DMS53 treated with DMSO at 0.1 percent for 48 hours (cell line): ENCODE measurements at regions not wholly inside any gene's neighbourhood (a gene's known extent, or its start where the extent isn't known, plus 50 kb on each side); places are given as distances from the start of the nearest gene placed in this dataset.

Experiments
- DNase-seq: peaks from one replicate; lab custom pipeline; 2025; ENCODE audit not compliant: unreplicated experiment; lab: John Stamatoyannopoulos, UW

DNA sequence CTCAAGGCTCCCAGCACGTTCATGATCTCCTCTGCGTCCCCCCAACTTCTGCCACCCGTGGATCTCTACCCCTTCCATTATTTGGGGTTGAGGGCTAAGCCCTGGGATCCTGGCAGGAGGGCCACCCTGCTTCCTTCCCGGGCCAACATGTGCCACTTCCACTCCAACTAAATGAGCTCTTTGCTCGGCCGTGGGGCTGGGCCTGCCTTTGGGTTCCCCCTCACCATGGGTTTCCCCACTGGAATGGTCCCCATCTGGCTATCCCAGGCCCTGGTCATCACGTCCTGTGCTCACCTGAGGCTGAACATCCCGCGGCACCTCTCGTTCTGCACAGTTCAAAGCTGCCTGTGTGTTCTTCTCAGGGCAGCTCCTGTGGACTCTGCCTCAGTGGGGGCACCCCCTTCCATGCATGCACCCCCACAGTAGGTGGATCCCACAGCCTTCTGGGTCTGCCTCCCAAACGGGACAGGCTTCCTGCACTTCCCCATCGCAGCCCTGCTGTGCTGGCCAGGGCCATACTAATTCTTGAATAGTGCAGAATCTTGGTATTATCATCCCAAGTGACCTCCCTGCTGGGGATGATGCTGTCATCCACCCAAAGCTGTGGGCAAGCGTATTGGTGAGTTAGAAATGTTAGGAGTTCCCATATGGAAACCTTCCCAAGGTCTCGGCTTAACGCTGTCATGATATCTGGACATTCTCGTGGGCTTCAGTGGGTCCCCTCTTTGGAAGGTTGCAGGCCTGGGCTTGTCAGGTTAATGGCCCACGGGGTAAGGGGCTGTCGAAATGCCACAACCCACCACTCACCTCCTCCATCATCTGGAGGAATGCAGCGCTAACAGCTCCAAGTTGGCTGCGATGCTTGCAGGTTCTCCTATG, 150.5 kb upstream of the TWIST2 start:
- no peak for DNase-seq

DNA sequence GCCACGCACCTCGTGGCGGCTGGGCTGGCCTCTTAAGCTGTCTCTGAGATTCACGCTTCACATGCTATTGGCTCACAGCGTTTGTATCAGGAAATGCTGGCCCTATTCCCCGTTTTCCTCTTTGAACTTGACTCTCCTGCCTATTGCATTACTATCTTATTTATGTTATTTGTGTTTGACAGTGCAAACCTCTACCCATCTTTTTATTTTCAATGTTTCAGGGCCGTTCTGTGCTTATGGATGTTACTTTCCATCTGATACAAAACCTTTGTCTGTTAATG, 149.9 kb upstream of the TWIST2 start:
- DNase-seq = no peak

DNA sequence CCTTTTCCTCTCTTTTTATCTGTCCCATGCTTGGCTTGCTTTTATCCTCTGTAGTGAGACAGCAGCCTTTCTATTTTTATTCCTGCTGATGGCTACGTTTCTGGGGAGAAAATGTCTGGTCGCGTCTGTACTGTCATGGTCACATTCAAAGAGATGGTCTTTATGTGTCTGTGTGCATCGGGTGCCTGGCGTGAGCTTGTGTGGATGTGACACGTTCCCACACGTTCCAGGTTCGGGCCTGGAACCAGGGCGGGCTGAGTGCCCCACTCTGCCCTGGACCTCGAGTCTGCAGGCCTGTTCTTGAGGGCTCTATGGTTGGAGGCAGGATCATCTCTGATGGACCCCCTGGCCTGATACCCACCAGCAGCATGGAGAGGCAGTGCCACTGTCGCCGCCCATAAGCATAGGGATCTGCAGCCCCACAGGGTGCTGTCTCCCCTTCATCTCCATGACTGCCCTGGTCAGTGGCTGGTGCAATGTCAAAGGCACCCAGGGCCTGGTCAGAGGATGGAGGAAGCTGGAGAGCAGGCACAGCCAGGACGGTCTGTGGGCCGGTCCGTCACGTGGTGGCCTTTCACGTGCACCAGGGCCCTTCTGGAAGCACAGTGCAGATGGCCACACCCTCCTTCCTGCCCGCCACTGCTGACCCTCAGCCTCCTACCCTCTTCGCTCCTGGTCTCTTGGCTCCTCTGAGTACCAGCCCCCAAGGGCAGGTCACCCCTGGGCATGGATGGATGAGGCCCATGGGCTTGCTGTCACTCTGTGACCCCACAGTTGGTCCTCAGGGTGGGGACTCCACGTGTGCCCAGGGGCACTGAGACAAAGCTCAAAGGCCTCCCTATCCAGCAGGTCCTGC, 149.2 kb upstream of the TWIST2 start:
- DNase-seq = no peak

DNA sequence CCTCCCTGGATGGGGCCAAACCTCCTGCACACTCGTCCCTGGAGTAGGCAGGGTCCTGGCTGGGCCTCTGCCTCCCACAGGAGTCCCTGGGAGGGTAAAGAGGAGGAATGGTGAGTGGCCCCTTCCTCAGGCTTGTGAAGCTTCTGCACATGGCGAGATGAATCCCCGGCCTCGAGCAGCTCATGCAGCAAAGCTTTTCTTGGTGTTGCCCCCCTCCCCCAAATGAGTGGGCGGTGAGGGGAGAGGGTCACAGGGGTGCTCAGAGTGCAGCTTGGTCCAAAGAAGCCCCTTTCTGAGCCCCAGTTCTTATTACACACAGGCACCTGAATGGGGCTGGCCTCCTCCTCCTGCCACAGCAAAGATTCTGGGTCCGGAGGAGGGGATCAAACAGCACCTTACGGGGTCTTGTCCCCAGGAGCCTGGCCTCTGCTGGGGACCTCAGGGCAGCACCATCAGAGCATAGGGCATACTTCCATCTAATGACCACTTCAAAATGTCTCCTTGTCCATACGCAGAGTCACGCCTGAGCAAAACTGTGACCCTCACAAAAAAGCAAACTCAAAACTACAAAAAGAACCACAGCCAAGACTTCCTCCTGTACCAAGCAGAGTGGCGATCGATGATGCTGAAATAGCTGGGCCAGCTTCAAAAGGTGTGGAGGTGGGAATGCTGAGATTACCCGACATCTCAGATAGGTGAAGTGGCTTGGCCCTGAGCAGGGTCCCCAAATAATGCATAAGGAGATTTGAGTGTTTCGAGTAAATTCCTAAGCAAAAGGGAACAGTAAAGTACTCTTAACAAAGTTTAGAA, 148.4 kb upstream of the TWIST2 start:
- DNase-seq = no peak

DNA sequence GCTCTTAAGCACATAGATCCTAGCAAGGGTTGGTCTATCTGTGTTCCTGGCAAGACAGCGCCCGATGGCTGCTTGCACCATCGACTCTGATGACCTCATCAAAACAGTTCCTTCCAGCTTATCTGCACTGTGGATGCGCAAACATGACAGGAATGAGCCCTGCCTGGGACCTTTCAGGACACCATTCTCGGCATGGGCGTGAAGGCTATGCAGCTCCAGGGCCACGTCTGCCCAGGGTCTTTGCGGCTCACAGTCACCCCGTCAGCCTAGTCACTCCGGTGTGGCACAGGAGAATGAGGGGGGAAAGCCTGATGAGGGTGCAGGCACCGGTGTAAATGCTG, 147.8 kb upstream of the TWIST2 start:
- no peak for DNase-seq

DNA sequence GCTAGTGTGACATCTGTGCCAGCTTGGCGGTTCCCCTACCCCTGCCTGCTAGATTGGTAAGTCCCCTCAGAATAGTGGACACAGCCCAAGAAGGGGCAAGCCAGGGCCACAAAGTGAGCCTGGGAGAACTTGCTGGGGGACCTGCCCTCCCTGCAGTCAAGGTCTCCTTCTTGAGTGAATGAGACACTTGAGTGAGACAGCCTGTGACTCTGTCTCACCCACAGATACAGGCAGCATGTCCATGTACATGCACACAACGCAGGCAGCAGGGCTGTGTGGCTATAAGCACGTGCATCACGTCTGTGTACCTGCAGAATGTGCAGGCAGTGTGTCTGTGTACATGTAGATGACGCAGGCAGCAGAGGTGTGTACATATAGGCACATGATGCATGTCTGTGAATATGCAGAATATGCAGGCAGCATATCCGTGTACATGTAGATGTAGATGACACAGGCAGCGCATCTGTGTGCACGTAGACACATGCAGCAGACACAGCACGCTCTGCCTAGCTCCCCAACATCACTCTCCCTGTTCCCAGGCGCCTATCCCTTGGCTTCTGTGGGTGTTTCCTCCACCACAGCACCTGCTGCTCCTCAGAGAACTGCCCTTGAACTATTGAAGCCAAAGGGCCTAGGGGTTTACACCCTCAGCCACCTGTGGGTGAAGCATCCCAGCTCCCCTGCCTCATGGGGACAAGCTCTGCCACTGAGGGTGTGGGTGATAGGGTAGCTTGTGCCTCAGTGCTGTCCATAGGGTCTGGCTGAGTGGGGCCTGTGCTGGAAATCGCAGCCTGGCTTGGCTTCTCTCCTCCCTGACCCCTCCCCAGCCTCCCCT, 147.2 kb upstream of the TWIST2 start:
- no peak for DNase-seq

DNA sequence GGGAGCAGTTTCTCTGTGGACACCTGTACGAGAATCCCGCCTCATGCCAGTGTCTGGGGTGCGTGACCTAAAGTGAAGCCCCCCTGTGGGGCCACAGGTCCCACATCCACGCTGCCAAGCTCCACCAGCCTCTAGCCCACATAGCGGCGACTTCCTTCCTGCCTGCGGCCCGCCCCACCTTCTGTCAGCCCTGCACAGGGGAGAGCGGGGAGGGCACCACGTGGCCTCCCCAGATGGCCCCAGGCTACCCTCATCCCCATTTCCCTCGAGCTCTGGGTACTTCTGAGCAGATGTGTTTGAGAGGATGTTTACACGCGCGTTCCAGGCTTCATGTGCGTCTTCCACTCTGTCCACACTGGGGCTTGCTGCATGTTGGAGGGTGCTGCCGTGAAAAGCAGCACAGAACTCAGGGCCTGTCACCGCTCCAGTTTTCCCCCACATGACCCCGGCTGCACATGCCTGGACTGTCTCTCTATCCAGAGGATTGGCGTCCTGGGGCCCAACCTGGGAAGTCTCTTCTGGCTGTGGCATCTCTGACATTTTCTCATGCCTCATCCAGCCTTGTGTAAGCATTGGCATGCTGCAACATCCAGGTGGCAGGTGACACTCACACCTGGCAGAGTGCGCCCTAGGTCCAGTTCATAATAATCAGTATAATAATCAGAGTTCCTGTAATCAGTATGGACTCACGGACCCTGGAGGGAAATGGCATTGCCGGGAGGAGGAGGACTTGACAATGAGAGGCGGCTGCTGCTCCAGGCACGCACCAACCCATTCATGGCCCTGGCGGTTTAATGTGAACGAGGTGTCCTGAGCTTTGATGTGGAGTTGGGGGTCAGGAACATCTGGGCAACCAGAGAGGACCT, 146.3 kb upstream of the TWIST2 start:
- DNase-seq = no peak

DNA sequence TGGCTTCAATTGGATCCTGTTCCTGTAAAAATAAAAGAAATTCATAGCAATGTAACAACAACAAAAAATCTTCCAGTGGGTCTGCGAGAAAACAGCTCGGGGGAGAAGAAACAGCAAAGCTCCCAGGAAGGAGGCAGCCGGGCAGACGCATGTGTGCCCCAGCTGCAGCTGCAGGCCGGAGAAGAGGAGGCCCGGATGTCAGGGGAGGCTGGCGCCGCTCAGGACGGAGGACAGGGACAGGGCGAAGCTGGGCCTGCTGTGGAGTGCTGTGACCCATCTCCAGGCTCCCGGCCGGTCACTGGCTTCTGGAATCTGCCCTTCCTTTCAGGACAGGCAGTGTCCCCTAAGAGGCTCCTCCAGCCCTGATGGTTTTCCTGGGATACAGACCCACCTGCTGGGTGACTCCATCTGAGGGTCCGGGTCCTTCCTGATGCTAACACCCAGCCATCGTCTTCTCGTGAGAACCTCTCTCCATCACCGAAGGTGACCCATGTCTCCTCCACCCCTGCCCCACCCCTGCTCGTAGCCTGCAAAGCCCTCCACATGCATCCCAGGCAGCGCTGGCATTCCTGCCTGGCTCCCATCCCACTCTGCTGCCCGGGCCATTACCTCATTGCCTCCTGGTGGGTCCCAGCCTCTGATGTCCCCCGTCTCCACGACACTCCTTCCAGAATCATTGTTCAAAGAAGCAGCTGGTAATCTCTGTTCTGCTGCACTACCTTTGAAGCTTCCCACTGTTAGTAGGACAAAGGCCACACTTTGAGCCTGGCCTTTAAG, 145.4 kb upstream of the TWIST2 start:
- DNase-seq = no peak

DNA sequence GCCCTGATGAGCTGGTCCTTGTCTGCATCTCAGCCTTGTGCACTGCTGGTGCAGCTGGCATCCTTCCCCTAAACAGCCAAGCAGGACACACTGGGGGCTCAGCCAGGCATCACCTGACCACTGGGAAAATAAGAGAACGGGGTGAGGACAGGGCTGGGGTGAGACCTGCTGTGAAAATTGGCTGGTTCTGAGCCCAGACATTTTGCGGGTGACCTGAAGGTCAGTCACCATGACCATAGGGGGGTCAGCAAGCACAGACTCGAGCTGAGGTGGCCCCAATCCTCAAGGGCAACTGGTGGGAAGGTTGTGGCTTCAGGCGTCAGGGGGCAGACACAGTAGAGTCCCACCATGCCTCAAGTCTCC, 144.9 kb upstream of the TWIST2 start:
- no peak for DNase-seq

DNA sequence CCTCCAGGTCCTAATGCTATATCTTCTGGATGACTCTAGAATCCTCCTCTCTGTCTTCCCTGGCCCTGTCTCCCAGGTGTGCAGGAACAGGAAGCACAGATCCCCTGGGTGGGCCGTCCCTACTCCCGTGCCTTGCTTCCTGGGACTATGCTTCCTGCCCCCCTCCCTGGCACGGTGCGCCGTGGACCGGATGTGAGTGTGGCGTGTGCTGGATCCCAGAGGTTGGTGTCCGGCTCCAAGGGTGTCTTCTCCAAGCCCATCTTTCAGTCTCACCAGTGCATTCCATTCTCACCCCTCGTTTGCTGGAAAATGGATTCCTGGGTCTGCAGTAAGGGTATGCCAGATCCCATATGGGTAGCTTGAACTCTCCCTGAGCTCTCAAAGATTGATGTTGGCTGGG, 144.4 kb upstream of the TWIST2 start:
- no peak for DNase-seq

DNA sequence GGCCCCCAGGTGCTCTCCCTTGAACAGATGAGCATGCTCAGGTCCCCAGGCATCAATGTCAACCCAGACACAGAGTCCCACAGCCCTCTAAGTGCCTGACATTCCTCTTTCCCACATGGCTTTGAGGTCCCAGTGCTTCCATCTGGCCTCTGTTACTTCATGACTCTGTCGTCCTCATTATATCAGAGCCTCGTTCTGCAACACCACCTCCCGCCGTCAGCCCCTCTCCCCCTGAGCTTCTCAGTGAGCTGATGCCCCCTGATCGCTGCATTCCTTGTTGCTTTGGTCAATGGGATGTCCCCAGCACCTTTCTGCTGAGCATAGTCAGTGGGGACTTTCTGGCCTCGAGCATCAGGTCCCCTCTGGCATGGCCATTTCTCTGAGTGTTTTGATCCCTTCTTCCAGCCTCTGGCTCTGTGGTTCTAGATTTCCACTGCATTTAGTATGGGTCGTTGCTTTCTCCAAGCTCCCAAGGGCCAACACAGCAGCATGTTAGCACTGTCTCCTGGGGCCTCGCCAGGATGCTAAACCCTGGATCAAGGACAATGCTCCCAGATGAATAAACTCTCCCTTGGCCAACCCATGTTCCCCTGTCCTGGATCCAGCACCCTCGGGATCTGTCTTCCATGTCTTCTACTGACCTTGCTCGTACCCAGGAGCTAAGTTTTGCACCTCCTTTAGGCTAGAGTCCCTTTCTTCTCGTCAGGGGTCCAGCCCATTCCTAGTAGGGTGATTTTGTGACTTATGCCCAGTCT, 143.2 kb upstream of the TWIST2 start:
- no peak for DNase-seq

DNA sequence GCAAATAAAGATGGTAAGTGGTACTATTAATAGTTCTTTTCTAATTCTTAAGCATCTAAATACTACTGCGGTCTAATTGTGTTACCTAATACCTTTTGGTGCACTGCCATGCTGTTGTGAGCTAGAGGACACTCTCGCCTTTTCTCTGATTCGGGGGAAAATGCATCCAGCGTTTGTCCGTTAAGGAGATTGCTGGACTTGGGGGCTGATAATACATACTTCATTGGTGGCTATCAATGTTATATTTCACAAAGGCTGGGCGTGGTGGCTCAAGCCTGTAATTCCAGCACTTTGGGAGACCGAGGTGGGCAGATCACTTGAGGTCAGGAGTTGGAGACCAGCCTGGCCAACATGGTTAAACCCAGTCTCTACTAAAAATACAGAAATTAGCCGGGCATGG, 141.7 kb upstream of the TWIST2 start:
- DNase-seq = no peak

DNA sequence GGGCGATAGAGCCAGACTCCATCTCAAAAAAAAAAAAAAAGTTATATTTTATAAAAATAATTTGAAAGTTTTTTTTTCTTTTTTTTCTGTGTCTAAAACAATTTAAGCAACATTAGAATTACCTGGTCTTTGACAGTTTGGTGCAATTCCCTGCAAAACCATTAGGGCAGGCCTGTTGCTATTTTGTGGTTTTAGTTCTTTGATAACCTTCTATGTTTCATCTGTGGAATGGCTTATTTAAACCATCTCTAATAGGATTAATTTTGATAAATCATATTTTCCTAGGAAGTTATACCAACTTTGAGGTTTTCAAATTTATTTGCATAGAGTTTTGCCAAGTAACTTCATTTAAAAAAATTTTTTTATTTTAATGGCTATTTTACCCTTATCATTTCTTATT, 141.2 kb upstream of the TWIST2 start:
- no peak for DNase-seq

DNA sequence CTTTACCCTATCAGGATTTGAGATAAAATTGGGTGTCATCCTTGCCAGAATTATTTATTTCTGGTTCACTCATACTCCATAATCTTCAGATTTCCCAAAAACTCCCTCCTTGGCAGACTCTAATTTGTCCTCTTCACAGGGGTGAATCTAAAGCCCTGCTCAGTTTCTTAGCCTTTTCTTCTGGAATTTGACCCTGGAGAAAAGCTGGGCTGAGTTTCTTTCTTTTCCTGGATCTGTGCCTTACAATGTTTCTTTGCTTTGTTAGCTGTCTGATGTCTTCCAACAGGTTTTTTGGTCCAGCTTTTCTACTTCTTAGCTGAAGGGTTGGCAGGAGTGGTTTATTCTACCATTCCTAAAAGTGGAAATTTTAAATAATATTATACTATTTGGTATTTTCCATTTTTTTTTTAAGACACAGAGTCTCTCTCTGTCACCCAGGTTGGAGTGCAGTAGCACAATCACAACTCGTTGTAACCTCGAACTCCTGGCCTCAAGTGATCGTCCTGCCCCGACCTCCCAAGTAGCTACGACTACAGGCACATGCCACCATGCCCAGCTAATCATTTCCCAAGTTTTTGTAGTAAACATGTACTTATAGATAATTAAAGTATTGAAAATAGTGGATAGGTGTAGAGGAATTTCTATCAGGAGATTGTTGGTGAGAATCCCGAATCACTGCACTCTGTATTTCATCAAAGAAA, 138.4 kb upstream of the TWIST2 start:
- DNase-seq = no peak

DNA sequence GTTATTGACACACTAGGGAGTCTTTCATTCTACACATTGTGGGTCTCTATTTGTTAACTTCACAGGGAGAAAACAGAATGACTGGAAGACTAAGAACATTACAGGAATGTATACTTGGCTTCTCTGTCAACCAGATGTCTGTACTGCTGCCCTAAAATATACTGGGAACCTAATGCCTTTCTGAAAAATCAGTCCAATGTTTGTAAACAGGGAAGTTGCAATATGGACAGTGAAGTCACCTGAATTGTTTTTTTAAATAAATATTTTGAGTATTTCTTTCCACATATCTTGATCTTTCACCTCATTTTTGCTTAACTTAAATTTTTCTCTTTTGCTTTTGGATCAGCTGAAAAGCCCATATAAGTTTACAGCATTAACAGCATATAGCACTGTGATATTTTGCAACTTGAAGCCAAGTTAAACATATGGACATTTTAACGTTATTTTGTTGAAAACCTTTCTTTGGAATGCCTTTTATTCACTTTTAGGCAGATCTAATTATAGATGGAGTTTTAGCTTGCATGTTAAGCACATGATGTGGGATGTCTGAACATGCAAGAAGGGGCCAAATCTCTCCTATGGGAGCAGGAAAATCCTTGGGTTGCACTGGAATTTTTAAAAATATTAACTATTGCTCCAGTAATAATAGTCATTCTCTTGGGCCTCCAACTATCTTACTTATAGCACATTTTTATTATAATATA, 137.7 kb upstream of the TWIST2 start:
- DNase-seq = no peak

DNA sequence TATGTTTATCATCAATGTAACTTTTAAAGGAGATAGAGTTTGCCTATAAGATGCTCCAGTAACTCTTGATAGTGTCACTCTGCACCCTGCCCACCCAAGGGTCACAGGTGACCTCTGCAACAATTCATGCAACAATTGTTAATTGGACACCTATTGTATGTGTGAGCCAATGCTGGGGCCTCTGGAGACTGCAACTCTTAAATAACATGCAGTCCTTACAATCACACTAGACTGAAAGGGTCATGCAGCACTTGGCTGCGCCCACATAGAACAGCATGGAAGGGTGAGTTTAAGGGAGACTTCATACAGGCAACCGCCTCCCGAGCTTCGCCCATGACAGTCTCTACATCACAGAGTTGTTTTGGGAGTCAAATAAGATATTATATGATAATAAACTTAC, 137.1 kb upstream of the TWIST2 start:
- no peak for DNase-seq

DNA sequence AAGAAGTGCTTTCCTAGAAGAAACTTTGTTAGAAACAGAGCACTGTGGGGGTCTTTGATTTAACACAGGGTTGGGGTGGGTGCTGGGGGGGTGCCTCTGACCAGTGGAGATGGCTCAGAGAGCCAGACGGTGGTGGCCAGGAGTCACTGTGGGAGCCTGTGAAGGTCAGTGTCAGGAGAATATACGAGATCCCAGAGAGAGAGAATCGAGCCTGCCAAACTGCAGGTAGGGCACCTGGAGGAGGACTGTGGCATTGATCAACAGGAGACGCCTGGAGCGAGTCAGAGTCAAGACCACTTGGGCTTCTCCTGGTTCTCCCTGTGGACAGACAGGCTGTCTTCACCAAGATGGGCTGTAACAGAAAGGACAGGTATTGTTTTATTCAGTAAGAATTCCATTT, 136.5 kb upstream of the TWIST2 start:
- DNase-seq = no peak
